DLD1 (cell line): ENCODE measurements at regions not wholly inside any gene's neighbourhood (a gene's known extent, or its start where the extent isn't known, plus 50 kb on each side); places are given as distances from the start of the nearest gene placed in this dataset.
"Not testable (repeated sequence)": the region's sequence is repeated elsewhere in the genome, so short reads cannot be mapped to it uniquely, and the experiment has no call there.

Experiments
- in situ Hi-C: cut with HindIII; loops from 2 replicates; pipeline ENCODE4 v1.10.0; 2017; ENCODE audit warnings: low sequenced_read_pairs

DNA sequence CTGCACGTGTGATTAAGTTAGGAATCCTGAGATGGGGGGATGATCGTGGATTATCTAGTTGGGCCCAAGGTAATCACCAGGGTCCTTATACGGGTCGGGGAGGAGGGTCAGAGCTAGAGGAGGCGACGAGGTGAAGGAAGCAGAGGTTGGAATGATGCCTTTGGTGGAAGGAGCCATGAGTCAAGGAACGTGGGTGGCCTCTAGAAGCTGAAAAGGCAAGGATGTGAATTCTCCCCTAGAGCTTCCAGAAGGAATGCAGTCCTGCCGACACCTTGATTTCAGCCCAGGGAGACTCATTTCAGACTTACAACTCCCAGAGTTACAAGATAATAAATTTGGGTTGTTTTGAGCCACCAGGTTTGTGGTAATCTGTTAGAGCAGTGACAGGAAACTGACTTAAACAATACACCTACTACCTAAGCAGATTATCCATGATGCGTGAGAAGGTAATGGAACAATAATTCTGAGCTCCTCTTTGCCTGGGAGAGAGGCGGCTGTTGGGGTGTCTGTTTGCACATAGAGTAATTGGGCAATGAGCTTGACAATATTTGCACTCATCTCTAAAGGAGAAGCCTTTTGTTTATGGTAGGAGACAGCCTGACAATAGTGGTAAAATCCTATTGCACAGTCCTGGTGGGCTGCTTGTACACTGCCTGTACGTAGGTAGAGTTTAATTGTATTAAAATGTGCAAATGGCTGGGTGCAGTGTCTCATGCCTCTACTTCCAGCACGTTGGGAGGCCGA, 129.3 kb upstream of the IER5L start:
- in situ Hi-C loops, result no loop called here

GRCh38 chr9:129306318-129306973, 128.4 kb upstream of the IER5L start:
- in situ Hi-C loops, result no loop called here

GRCh38 chr9:129305246-129305645, 127.2 kb upstream of the IER5L start:
- in situ Hi-C loops, result no loop called here

DNA sequence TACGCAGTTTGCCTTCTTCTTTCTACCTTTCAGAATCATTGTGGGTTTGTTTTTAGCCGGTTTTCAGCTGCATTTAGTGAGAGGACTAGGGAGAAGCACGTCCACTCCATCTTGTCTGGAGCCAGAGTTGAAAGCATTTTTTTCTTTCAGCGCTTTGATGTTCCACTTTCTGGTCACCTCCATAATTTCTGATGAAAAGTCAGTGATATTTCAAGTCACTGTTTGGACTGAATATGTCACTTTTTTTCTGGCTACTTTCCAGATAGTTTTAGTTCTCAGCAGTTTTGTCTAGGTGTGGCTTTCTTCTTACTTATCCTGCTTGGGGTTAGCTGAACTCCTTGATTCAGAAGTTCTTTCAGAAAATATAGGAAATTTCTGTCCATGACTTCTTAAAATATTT, 123.9 kb upstream of the IER5L start:
- in situ Hi-C loops, result no loop called here

DNA sequence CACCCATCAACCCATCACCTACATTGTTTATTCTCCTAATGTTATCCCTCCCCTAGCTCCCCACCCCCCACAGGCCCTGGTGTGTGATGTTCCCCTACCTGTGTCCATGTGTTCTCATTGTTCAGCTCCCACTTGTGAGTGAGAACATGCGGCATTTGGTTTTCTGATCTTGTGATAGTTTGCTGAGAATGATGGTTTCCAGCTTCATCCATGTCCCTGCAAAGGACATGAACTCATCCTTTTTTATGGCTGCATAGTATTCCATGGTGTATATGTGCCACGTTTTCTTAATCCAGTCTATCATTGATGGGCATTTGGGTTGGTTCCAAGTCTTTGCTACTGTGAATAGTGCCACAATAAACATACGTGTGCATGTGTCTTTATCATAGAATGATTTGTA, 118.1 kb upstream of the IER5L start:
- in situ Hi-C loops, result not testable (repeated sequence)

GRCh38 chr9:129291041-129291501, 113.0 kb upstream of the IER5L start:
- in situ Hi-C loops, result no loop called here

DNA sequence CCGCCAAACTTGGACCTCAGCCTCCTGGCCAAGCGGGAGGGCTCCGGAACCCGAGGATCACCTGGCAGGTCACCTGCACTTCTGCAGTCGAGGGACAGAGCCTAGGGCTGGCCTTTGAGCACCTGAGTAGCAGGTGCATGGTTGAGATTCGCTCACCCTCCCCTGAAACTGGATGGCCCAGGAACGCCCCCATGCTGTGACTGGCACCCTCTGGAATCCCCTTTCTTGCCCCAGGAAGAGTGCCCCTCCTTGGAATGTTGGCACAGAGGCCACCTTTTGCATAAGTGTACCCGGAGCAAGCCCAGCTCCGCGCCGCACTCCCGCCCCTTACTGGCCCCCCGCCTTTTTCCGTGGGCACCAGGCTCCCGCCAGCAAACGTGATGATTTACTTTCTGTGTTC, 112.5 kb upstream of the IER5L start:
- in situ Hi-C loops, result no loop called here

DNA sequence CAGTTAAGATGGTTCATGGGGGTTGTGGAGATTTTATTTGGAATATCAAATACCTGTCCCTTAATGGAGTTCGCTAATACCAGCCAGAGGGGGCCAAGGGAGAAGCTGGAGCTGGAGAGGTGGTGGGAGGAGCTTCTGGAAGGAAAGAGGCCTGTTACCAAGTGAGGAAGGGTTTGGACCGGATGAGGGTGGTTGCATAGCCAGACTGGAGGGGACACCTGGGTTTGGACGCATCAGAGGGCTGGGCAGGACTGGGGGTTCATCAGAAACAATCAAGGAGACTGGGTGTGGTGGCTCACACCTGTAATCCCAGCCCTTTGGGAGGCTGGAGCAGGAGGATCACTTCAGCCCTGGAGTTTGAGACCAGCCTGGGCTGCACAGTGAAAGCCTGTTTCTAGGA, 111.8 kb upstream of the IER5L start:
- in situ Hi-C loops, result no loop called here

- in situ Hi-C loops, result no loop called here
Measured at GRCh38 chr9:129289131-129289731, 111.2 kb upstream of the IER5L start.

GRCh38 chr9:129287619-129288305, 109.7 kb upstream of the IER5L start:
- in situ Hi-C loops, result no loop called here

DNA sequence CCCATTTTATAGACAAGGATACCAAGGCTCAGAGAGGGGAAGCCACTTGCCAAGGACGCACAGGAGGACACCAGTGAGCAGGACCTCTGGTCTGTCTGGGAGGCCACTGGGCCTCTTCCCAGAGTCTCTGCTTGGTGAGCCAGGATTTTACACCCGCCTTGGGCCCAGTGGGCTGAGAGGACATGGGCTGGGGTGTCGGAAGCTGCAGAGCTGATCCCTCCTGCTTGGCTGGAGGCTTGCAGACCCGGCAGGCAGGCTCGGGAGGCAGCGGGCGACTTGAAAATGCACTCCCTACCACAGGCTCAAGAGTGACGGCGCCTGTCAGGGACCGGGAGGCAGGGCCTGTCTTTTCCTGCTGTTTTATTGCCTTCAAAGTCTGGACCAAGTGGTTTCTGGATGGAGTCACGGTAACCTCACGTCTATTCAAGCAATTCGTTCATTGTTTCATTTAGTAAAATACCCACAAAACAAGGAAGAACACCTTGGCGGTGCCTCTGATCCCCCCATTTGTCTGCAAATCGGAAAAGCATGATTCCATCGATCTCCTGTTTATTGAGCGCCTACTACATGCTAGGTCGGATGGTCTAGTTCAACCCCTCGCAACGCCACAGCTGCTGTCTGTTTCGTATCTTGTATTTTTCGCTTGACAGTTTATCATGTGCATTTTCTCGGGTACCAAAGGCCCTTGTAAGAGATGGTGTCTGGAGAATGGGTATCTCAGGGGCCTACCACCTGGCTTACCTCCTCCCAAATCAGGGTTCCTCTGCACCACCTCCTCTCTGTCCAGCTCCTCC, 108.1 kb upstream of the IER5L start:
- in situ Hi-C loops, result no loop called here

GRCh38 chr9:129285382-129285781, 107.3 kb upstream of the IER5L start:
- in situ Hi-C loops, result no loop called here

DNA sequence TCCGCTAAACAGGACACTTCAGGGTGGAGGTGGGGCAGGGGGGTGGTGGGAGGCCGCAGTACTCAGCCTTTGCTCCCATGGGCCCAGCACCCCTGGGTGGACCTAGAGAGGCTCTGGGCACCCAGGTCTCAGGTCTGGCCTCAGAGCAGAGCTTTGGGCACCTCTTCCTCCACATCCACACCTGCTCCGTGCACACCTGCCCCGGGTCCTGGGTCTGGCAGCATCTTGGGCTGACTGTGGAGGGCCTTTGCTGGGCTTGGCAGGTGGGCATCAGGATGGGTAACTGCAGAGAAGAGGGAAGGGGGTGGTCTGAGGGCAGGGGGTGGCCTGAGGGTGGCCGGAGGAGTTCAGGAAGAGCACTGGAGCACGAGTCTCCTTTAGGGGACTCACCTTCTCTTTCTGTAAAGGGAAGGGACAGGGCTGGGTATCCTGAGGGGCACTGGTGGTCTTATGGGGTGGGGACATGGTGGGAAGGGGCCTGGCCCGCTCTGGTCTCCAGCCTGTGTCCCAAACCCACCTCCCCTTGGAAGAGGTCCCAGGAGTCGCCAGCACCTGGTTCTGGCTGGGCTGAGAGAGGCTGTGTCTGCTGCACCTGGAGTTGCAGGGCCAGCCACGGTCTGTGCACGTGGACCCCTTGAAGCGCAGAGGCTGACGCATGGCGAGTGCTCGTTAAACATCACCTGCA, 106.7 kb upstream of the IER5L start:
- in situ Hi-C loops, result no loop called here

- in situ Hi-C loops, result no loop called here
Measured at GRCh38 chr9:129283705-129284606, 105.9 kb upstream of the IER5L start.

GRCh38 chr9:129283291-129283691, 105.2 kb upstream of the IER5L start:
- in situ Hi-C loops, result no loop called here

GRCh38 chr9:129282731-129283211, 104.7 kb upstream of the IER5L start:
- in situ Hi-C loops, result no loop called here

GRCh38 chr9:129282272-129282671, 104.2 kb upstream of the IER5L start:
- in situ Hi-C loops, result no loop called here

GRCh38 chr9:129281506-129282145, 103.6 kb upstream of the IER5L start:
- in situ Hi-C loops, result no loop called here
